ENCODE measurements at regions not wholly inside any gene's neighbourhood (a gene's known extent, or its start where the extent isn't known, plus 50 kb on each side); places are given as distances from the start of the nearest gene placed in this dataset.

GRCh38 chr6:18053078-18053477 lies 65.6 kb upstream of the KIF13A start:
- H3K36me3 Mint-ChIP-seq, result no peaks in the 10 kb centered on the region
- no peak for TF ChIP-seq CTCF (conservative IDR thresholded peaks at IDR 0.05)

GRCh38 chr6:18049646-18050045 lies 62.2 kb upstream of the KIF13A start:
- Mint-ChIP-seq H3K4me1 (ENCODE audit: unreplicated experiment) (no peaks in the 10 kb centered on the region), H3K27me3 (no peaks in the 10 kb centered on the region), H3K27ac (no peak overlapping the region), H3K4me3 (no peak overlapping the region), H3K9me3 (no peaks in the 10 kb centered on the region), H3K36me3 (no peaks in the 10 kb centered on the region)
- no peak for TF ChIP-seq CTCF (conservative IDR thresholded peaks at IDR 0.05)
- no peak for DNase-seq (ENCODE audit: extremely low spot score, unreplicated experiment)

More at GRCh38 chr6:18053078-18053477, 65.6 kb upstream of the KIF13A start:
- Mint-ChIP-seq H3K4me3 (no peak overlapping the region), H3K27me3 (no peaks in the 10 kb centered on the region), H3K4me1 (ENCODE audit: unreplicated experiment) (no peaks in the 10 kb centered on the region), H3K27ac (peak overlapping the region; percentile 73), H3K9me3 (peaks cover 4% of the 10 kb centered on the region)
- no peak for DNase-seq (ENCODE audit: extremely low spot score, unreplicated experiment)

- no peak for DNase-seq (ENCODE audit: extremely low spot score, unreplicated experiment)
- no peak overlapping the region for H3K27ac Mint-ChIP-seq
- no peaks in the 10 kb centered on the region for H3K4me1 Mint-ChIP-seq (ENCODE audit: unreplicated experiment)
- no peaks in the 10 kb centered on the region for H3K36me3 Mint-ChIP-seq
- no peaks in the 10 kb centered on the region for H3K9me3 Mint-ChIP-seq
- TF ChIP-seq CTCF (conservative IDR thresholded peaks at IDR 0.05), result no peak
- H3K4me3 Mint-ChIP-seq, result no peak overlapping the region
- H3K27me3 Mint-ChIP-seq, result no peaks in the 10 kb centered on the region
These were observed 61.7 kb upstream of the KIF13A start for GRCh38 chr6:18048953-18049630.

- no peak for DNase-seq (ENCODE audit: extremely low spot score, unreplicated experiment)
- Mint-ChIP-seq H3K27me3 (no peaks in the 10 kb centered on the region), H3K27ac (no peak overlapping the region), H3K9me3 (no peaks in the 10 kb centered on the region), H3K36me3 (no peaks in the 10 kb centered on the region), H3K4me1 (ENCODE audit: unreplicated experiment) (peaks cover 6% of the 10 kb centered on the region), H3K4me3 (no peak overlapping the region)
- no peak for TF ChIP-seq CTCF (conservative IDR thresholded peaks at IDR 0.05)
These were observed 60.0 kb upstream of the KIF13A start for GRCh38 chr6:18047406-18047805.

- H3K27ac Mint-ChIP-seq, result no peak overlapping the region
- H3K9me3 Mint-ChIP-seq, result no peaks in the 10 kb centered on the region
- no peaks in the 10 kb centered on the region for H3K27me3 Mint-ChIP-seq
- DNase-seq (ENCODE audit: extremely low spot score, unreplicated experiment), result no peak
- H3K36me3 Mint-ChIP-seq, result no peaks in the 10 kb centered on the region
- no peak overlapping the region for H3K4me3 Mint-ChIP-seq
- peaks cover 6% of the 10 kb centered on the region for H3K4me1 Mint-ChIP-seq (ENCODE audit: unreplicated experiment)
- TF ChIP-seq CTCF (conservative IDR thresholded peaks at IDR 0.05), result no peak
These were observed 58.1 kb upstream of the KIF13A start for GRCh38 chr6:18045507-18045906.
